HCT116 (cell line): ENCODE measurements at regions not wholly inside any gene's neighbourhood (a gene's known extent, or its start where the extent isn't known, plus 50 kb on each side); places are given as distances from the start of the nearest gene placed in this dataset.

Experiments used
- EZH2phosphoT487 ChIP-seq: fragments of 200-600 bp; IDR thresholded peaks from 2 replicates; pipeline ENCODE4 v1.6.1; 2018; ENCODE audit warnings: antibody characterized with exemption, borderline replicate concordance
- RAD21 ChIP-seq: IDR thresholded peaks from 2 replicates; pipeline ENCODE4 v1.6.1; 2012; ENCODE audit warnings: low read depth, mild to moderate bottlenecking
- SP1 ChIP-seq: IDR thresholded peaks from 2 replicates; pipeline ENCODE4 v1.6.1; 2012; ENCODE audit warnings: low read depth
- ZFX ChIP-seq: fragments of 450-650 bp; IDR thresholded peaks from 2 replicates; pipeline ENCODE4 v1.6.1; 2017
- TF ChIP-seq, protein P1 (sequence below), 3 experiments: fragments of 200-600 bp in 1 of 3; sonication (generic) in 1 of 3; IDR thresholded peaks in 2 of 3; conservative IDR thresholded peaks in 1 of 3; 2 replicates each; pipeline ENCODE4 v1.5.1; 2012 to 2017; ENCODE audit warnings: low read depth in 2 of 3, low read length in 2 of 3, antibody characterized with exemption in 1 of 3, borderline replicate concordance in 1 of 3, control low read depth in 1 of 3, mild to moderate bottlenecking in 1 of 3, mixed read lengths in 1 of 3, mixed run types in 1 of 3, moderate library complexity in 1 of 3; ENCODE audit not compliant: insufficient read depth in 1 of 3

DNA sequence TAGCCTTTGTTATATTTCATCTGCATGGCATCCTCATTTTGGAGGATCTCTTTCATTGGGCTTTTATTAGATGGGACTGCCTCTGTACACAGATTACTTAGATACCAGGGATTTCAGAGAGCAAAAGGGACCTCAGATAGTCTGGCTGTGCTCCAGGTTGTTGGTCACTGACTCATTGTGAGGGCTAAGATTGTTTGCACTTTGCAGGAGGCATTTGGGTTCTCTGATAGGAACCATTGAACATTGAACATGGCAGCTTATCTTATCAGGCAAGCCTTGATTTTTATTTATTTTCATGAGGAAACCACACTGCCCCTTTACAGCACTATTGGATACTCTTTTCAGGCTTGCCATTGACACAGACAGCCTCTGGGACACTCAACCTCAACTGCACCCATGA lies 766.9 kb upstream of the TSPY4 start:
- TF ChIP-seq RAD21 (no peak), EZH2phosphoT487 (no peak), ZFX (no peak), SP1 (no peak)
- TF ChIP-seq, protein P1, sequence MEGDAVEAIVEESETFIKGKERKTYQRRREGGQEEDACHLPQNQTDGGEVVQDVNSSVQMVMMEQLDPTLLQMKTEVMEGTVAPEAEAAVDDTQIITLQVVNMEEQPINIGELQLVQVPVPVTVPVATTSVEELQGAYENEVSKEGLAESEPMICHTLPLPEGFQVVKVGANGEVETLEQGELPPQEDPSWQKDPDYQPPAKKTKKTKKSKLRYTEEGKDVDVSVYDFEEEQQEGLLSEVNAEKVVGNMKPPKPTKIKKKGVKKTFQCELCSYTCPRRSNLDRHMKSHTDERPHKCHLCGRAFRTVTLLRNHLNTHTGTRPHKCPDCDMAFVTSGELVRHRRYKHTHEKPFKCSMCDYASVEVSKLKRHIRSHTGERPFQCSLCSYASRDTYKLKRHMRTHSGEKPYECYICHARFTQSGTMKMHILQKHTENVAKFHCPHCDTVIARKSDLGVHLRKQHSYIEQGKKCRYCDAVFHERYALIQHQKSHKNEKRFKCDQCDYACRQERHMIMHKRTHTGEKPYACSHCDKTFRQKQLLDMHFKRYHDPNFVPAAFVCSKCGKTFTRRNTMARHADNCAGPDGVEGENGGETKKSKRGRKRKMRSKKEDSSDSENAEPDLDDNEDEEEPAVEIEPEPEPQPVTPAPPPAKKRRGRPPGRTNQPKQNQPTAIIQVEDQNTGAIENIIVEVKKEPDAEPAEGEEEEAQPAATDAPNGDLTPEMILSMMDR (IDR thresholded peaks at IDR 0.05 in 2 of 3, conservative IDR thresholded peaks at IDR 0.05 in 1 of 3; ENCODE audit: borderline replicate concordance in 1 of 3, insufficient read depth in 1 of 3, low read depth in 2 of 3, low read length in 2 of 3) = no peak
